Left hindlimb (tissue), 1 donor: ENCODE measurements at regions not wholly inside any gene's neighbourhood (a gene's known extent, or its start where the extent isn't known, plus 50 kb on each side); places are given as distances from the start of the nearest gene placed in this dataset.

Experiments
- DNase-seq: peaks from one replicate; pipeline ENCODE4 v3.0.0-alpha.2; 2018

DNA sequence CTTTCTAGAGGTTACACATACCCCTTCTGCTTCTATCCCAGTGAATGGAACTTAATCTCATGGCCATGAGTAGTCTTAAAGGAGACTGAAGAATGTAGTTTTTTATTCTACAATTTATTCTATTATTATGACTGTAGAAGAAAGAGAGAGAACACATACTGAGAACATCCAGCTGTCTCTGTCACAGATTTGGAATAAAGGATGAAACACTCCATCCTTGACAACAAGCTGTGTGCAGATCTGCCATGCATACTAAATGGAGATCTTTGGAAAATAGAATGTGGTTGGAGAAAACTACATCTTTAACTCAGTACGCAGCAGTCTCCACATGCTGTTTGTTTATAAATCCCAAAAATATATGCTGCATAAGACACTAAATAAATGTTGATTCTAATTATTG lies 54.1 kb upstream of the NUDT7 start:
- DNase-seq: no peak

DNA sequence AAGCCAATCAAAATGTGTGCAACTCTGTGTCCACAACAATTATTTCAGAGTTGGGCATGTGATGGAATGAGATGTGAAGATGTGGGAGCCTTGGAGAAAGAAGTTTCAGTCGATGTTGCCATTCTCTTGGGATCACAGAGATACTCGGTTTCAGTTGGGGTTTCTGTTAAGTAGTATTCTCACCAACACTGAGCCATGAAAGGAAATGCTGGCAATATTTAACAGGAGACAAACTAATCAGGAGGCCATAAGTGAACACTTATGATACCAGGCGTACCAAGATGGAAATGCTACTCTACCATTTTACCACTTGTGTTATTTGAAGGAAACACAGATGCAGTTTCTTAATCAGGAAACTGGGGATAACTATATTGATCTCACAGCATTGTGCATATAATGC lies 53.3 kb upstream of the NUDT7 start:
- DNase-seq: no peak
